Fibroblast of the aortic adventitia (primary cell): ENCODE measurements at regions not wholly inside any gene's neighbourhood (a gene's known extent, or its start where the extent isn't known, plus 50 kb on each side); places are given as distances from the start of the nearest gene placed in this dataset.
A peak's percentile ranks its signal among the peaks of the same experiment; 100 is the strongest.

ENCODE experiments used
- DNase-seq: peaks from one replicate; pipeline ENCODE4 v3.0.0-alpha.2; 2010; ENCODE audit warnings: low read depth
- H3K4me3 ChIP-seq: 2 replicates; pipeline ENCODE4 v1.5.1; 2011; ENCODE audit warnings: low read depth, mild to moderate bottlenecking, control low read depth, low read length, moderate library complexity
- TF ChIP-seq, protein P1 (sequence below): IDR thresholded peaks from 2 replicates; pipeline ENCODE4 v1.5.1; 2011; ENCODE audit warnings: mild to moderate bottlenecking, low read length, control low read depth, inconsistent platforms; ENCODE audit not compliant: insufficient read depth

DNA sequence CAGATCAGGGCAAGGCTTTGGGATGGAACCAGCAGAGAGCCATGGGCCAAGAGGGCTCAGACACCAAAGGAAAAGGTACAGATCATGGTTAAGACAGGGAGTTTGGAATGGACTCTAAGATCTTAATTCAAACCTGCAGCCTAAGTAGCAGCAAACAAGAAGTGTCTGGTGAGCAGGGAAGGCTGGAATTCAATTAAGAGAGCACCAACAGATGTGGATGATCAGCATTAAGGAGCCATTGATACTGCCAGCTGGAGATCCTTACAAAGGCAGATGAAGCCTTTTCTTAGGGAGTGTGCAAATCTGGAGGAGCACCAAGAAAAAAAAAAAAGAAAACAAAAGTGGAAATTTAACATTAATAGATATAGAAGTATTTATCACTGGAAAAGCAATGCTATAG lies 516.8 kb downstream of the RASEF start:
- DNase-seq = no peak
- no peak overlapping the region for H3K4me3 ChIP-seq
- TF ChIP-seq, protein P1, sequence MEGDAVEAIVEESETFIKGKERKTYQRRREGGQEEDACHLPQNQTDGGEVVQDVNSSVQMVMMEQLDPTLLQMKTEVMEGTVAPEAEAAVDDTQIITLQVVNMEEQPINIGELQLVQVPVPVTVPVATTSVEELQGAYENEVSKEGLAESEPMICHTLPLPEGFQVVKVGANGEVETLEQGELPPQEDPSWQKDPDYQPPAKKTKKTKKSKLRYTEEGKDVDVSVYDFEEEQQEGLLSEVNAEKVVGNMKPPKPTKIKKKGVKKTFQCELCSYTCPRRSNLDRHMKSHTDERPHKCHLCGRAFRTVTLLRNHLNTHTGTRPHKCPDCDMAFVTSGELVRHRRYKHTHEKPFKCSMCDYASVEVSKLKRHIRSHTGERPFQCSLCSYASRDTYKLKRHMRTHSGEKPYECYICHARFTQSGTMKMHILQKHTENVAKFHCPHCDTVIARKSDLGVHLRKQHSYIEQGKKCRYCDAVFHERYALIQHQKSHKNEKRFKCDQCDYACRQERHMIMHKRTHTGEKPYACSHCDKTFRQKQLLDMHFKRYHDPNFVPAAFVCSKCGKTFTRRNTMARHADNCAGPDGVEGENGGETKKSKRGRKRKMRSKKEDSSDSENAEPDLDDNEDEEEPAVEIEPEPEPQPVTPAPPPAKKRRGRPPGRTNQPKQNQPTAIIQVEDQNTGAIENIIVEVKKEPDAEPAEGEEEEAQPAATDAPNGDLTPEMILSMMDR = no peak

DNA sequence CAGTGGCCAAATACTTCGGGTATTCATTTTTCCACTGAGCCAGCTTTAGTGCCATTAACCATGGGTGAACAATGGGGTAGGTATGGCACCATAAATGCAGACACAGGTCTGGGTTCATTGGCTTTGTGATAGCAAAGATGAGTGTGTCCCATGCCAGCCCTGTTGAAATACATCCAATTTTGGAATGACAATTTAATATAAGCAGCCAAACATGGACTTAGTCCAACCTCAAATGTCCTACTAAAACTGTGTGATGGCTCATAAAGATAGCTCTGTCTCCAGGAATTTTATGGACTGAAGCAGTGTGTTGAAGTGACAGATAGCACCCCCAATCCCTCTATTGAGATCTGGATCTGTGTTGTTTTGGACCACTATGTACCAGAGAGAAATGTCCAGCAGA lies 514.9 kb downstream of the RASEF start:
- TF ChIP-seq, protein P1 = no peak
- no peak for DNase-seq
- no peak overlapping the region for H3K4me3 ChIP-seq

DNA sequence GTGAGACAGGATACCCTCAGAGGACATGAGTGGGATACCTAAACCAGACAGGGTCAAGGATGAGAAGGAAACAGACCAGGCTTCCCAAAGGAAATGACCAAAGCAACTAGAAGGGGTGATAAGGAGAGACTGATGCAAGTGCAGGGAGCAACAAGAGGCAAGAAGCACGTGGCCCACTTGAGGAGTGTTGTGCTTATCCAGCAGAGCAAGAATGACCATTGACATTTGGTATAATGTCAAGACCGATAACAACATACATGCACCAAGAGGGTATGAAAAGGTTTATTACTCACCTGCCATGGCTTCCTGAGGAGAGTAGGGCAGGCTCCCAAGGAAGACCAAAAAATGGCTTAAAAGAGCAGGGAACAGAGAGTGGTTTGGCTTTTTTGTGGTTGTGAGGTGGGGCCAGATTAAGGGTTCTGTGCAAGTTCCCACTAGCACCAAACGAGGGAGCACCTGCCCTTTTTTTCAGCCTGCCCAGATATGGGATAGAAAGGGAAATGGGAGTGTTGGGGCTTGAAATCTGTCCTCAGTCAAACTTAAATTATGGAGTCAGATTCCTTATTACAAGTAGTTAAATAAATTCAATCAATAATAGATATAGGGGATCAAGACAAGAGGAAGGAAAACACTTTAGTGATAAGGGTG lies 513.6 kb downstream of the RASEF start:
- no peak for DNase-seq
- TF ChIP-seq, protein P1 = no peak
- H3K4me3 ChIP-seq = no peak overlapping the region

- TF ChIP-seq, protein P1 = no peak
- no peak overlapping the region for H3K4me3 ChIP-seq
- DNase-seq = no peak
These were observed 510.2 kb downstream of the RASEF start for GRCh38 chr9:82552784-82553183.

GRCh38 chr9:82553654-82554366 lies 509.1 kb downstream of the RASEF start:
- TF ChIP-seq, protein P1 = no peak
- H3K4me3 ChIP-seq = no peak overlapping the region
- peak; percentile 23 for DNase-seq

DNA sequence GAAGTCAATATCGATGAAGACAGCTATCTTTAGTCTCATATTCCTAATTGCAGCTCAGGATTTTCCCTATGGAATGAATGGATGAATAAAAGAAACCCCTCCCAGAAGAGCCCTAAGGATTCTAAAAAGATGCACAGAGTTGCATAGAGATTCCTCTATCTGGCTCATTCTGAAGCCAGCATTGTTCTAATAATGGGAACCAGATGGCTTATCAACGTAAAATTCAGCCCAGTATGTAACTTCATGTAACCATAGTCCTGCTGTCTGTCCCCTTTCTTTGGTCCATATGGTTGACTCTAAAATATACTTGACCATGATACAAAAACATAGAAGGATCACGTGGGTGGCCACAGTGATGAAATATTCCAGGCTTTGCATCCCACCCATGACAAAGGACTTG lies 508.6 kb downstream of the RASEF start:
- peak; percentile 73 for DNase-seq
- no peak overlapping the region for H3K4me3 ChIP-seq
- TF ChIP-seq, protein P1 = no peak

- DNase-seq = no peak
- TF ChIP-seq, protein P1 = no peak
- H3K4me3 ChIP-seq = no peak overlapping the region
These were observed 507.9 kb downstream of the RASEF start for GRCh38 chr9:82555031-82555430.
